Endothelial cell of umbilical vein (primary cell): ENCODE measurements at regions not wholly inside any gene's neighbourhood (a gene's known extent, or its start where the extent isn't known, plus 50 kb on each side); places are given as distances from the start of the nearest gene placed in this dataset.

Source experiments
- BruUV-seq: library from RNA; stranded (reverse); fragments of 400-500 nt; replicated peaks from 2 replicates; lab custom pipeline; 2021; lab: Mats Ljungman, UMichigan
- CTCF ChIA-PET: fragments of 300-600, 350-600 bp; sonication (Branson Sonifier 250); formaldehyde crosslinking; loops from one replicate; lab custom pipeline; 2021; ENCODE audit warnings: antibody characterized with exemption, inconsistent platforms; lab: Charles Lee
- POLR2A ChIA-PET: fragments of 300-600, 350-600 bp; sonication (Branson Sonifier 250); formaldehyde crosslinking; loops from one replicate; lab custom pipeline; 2021; ENCODE audit warnings: antibody characterized with exemption, inconsistent platforms; lab: Charles Lee
- DNase-seq: peaks from one replicate; pipeline ENCODE4 v3.0.0-alpha.2; 2011; ENCODE audit warnings: low read depth, low spot score
- FAIRE-seq: peaks from 2 replicates; lab custom pipeline; 2011; peaks lifted over from hg19 to GRCh38; lab: Jason Lieb, UNC
- H2AFZ ChIP-seq: 2 replicates; pipeline ENCODE4 v1.6.0; 2012; ENCODE audit warnings: low read depth, low read length, control low read depth, inconsistent platforms
- H3K27ac ChIP-seq: 2 replicates; pipeline ENCODE4 v1.5.1; 2011; ENCODE audit warnings: low read depth, mild to moderate bottlenecking, control low read depth, low read length, moderate library complexity; ENCODE audit not compliant: insufficient read depth
- H3K27me3 ChIP-seq, 2 experiments: 2 replicates each; pipeline versions ENCODE4 v1.6.0 to v1.6.1; 2011; ENCODE audit warnings: low read length in 2 of 2, mixed read lengths in 1 of 2; ENCODE audit not compliant: control insufficient read depth in 2 of 2, insufficient read depth in 2 of 2
- H3K36me3 ChIP-seq, 2 experiments: 2 replicates in 1 of 2; 3 replicates in 1 of 2; pipeline ENCODE4 v1.5.1; 2011; ENCODE audit warnings: low read length in 2 of 2, mild to moderate bottlenecking in 1 of 2, moderate library complexity in 1 of 2; ENCODE audit not compliant: control insufficient read depth in 2 of 2, insufficient read depth in 2 of 2; ENCODE audit errors: extremely low read depth in 1 of 2
- H3K4me1 ChIP-seq: 3 replicates; pipeline ENCODE4 v1.5.1; 2011; ENCODE audit warnings: mild to moderate bottlenecking, low read length; ENCODE audit not compliant: control insufficient read depth, insufficient read depth; ENCODE audit errors: extremely low read depth
- H3K4me2 ChIP-seq: 2 replicates; pipeline ENCODE4 v1.6.1; 2011; ENCODE audit warnings: low read length, control low read depth, mixed read lengths; ENCODE audit not compliant: insufficient read depth
- H3K4me3 ChIP-seq, 3 experiments: fragments of 200-600 bp in 1 of 3; sonication (generic), shearing (Covaris generic) in 1 of 3; replicated peaks in 1 of 3; 2 replicates each; pipeline ENCODE4 v1.5.1; 2011 to 2016; ENCODE audit warnings: control low read depth in 3 of 3, low read length in 3 of 3, mild to moderate bottlenecking in 2 of 3, inconsistent platforms in 1 of 3, low read depth in 1 of 3, moderate library complexity in 1 of 3; ENCODE audit not compliant: insufficient read depth in 1 of 3
- H3K79me2 ChIP-seq: 2 replicates; pipeline ENCODE4 v1.6.0; 2012; ENCODE audit warnings: low read length, inconsistent platforms; ENCODE audit not compliant: control insufficient read depth, insufficient read depth
- H3K9ac ChIP-seq: replicated peaks from 2 replicates; pipeline ENCODE3; 2011; ENCODE audit warnings: low read length, control low read depth; ENCODE audit not compliant: insufficient read depth; ENCODE audit errors: extremely low read depth
- H3K9me1 ChIP-seq: replicated peaks from 3 replicates; pipeline ENCODE4 v1.6.0; 2011; ENCODE audit warnings: mild to moderate bottlenecking, low read length; ENCODE audit not compliant: control insufficient read depth, insufficient read depth; ENCODE audit errors: extremely low read depth
- H3K9me3 ChIP-seq: replicated peaks from 2 replicates; pipeline ENCODE4 v1.5.1; 2012; ENCODE audit warnings: low read length, inconsistent platforms; ENCODE audit not compliant: control insufficient read depth, insufficient read depth
- H4K20me1 ChIP-seq: replicated peaks from 2 replicates; pipeline ENCODE3; 2011; ENCODE audit warnings: mild to moderate bottlenecking, low read length; ENCODE audit not compliant: control insufficient read depth, insufficient read depth; ENCODE audit errors: extremely low read depth
- EZH2 ChIP-seq: IDR thresholded peaks from 2 replicates; pipeline ENCODE4 v1.6.1; 2012; ENCODE audit warnings: borderline replicate concordance, low read depth, mild to moderate bottlenecking, moderate library complexity, low read length, inconsistent platforms; ENCODE audit not compliant: severe bottlenecking
- FOS ChIP-seq: IDR thresholded peaks from 2 replicates; pipeline ENCODE4 v1.6.1; 2011; ENCODE audit warnings: mild to moderate bottlenecking, low read length, moderate library complexity, borderline replicate concordance; ENCODE audit not compliant: insufficient read depth
- GATA2 ChIP-seq: IDR thresholded peaks from 2 replicates; pipeline ENCODE4 v1.7.0; 2011; ENCODE audit warnings: low read depth, mild to moderate bottlenecking, moderate library complexity, mixed read lengths, low read length; ENCODE audit not compliant: insufficient read length, insufficient read depth
- JUN ChIP-seq: IDR thresholded peaks from 2 replicates; pipeline ENCODE4 v1.6.1; 2011; ENCODE audit warnings: borderline replicate concordance, low read depth; ENCODE audit not compliant: insufficient read length, insufficient read depth
- MYC ChIP-seq: IDR thresholded peaks from one replicate; pipeline ENCODE4 v1.6.1; 2011; ENCODE audit warnings: mild to moderate bottlenecking, low read depth, low read length
- POLR2A ChIP-seq: IDR thresholded peaks from 2 replicates; pipeline ENCODE4 v1.6.1; 2012; ENCODE audit warnings: low read depth, mild to moderate bottlenecking, control low read depth, low read length
- POLR2AphosphoS5 ChIP-seq: IDR thresholded peaks from 2 replicates; pipeline ENCODE4 v1.6.1; 2012; ENCODE audit warnings: low read depth, mild to moderate bottlenecking, control low read depth, low read length, moderate library complexity; ENCODE audit not compliant: insufficient read depth
- dilution Hi-C: fragments of 300-500 bp; cut with MboI; formaldehyde crosslinking; loops from one replicate; pipeline ENCODE4 v1.15.0; 2019; ENCODE audit warnings: low sequenced_read_pairs; ENCODE audit not compliant: extremely low pct_ligation_motif_present
- intact Hi-C: fragments of 100-400 bp; cut with micrococcal nuclease; formaldehyde crosslinking; loops from one replicate; pipeline ENCODE4 v1.10.0; 2022
- TF ChIP-seq, protein P1 (sequence below): IDR thresholded peaks from 2 replicates; pipeline ENCODE4 v1.6.1; 2011; ENCODE audit not compliant: insufficient read depth, insufficient read length
- TF ChIP-seq, protein P2 (sequence below), 2 donors: IDR thresholded peaks; 1 replicate in 1 of 2; 2 replicates in 1 of 2; pipeline ENCODE4 v1.5.1; 2011; ENCODE audit warnings: low read length in 2 of 2, mild to moderate bottlenecking in 2 of 2, moderate library complexity in 2 of 2, control low read depth in 1 of 2, inconsistent platforms in 1 of 2, low read depth in 1 of 2; ENCODE audit not compliant: insufficient read depth in 1 of 2; ENCODE audit errors: extremely low read depth in 1 of 2

- Histone ChIP-seq H3K27me3 (no peaks in the 10 kb centered on the region), H4K20me1 (no peaks in the 10 kb centered on the region), H3K9ac (no peak overlapping the region), H3K9me1 (no peaks in the 10 kb centered on the region), H3K4me1 (peaks cover 11% of the 10 kb centered on the region), H3K4me3 (no peak overlapping the region), H3K9me3 (no peaks in the 10 kb centered on the region), H2AFZ (no peak overlapping the region), H3K27ac (no peak overlapping the region), H3K36me3 (no peaks in the 10 kb centered on the region), H3K79me2 (no peaks in the 10 kb centered on the region), H3K4me2 (no peak overlapping the region)
- no TSS peak for BruUV-seq
- CTCF ChIA-PET: interaction anchor here (1.1 kb wide), 1 partner anchor 9 kb away, joined by 3 read pairs; no protein-coding TSS in a partner anchor
- FAIRE-seq (no peak), DNase-seq (no peak)
- POLR2A ChIA-PET: no interaction called here
- dilution Hi-C loops: no loop called here
- intact Hi-C loops: no loop called here
- TF ChIP-seq, protein P1, sequence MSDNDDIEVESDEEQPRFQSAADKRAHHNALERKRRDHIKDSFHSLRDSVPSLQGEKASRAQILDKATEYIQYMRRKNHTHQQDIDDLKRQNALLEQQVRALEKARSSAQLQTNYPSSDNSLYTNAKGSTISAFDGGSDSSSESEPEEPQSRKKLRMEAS: no peak
- no peak for TF ChIP-seq JUN
- no peak for TF ChIP-seq POLR2A
- TF ChIP-seq, protein P2, sequence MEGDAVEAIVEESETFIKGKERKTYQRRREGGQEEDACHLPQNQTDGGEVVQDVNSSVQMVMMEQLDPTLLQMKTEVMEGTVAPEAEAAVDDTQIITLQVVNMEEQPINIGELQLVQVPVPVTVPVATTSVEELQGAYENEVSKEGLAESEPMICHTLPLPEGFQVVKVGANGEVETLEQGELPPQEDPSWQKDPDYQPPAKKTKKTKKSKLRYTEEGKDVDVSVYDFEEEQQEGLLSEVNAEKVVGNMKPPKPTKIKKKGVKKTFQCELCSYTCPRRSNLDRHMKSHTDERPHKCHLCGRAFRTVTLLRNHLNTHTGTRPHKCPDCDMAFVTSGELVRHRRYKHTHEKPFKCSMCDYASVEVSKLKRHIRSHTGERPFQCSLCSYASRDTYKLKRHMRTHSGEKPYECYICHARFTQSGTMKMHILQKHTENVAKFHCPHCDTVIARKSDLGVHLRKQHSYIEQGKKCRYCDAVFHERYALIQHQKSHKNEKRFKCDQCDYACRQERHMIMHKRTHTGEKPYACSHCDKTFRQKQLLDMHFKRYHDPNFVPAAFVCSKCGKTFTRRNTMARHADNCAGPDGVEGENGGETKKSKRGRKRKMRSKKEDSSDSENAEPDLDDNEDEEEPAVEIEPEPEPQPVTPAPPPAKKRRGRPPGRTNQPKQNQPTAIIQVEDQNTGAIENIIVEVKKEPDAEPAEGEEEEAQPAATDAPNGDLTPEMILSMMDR (IDR thresholded peaks at IDR 0.05; ENCODE audit: extremely low read depth in 1 of 2, insufficient read depth in 1 of 2, low read depth in 1 of 2, low read length in 2 of 2): no peak
- TF ChIP-seq EZH2: no peak
- TF ChIP-seq MYC: no peak
- no peak for TF ChIP-seq POLR2AphosphoS5
- TF ChIP-seq FOS: no peak
- no peak for TF ChIP-seq GATA2
Measured at GRCh38 chr5:39652036-39652435, 227.3 kb upstream of the DAB2 start.
